Activated CD8-positive, alpha-beta memory T cell treated with anti-CD3 and anti-CD28 coated beads, Interleukin-2, amount 50 U/mL, for 24 hours (primary cell): ENCODE measurements at regions not wholly inside any gene's neighbourhood (a gene's known extent, or its start where the extent isn't known, plus 50 kb on each side); places are given as distances from the start of the nearest gene placed in this dataset.

Experiments used
- DNase-seq: peaks from one replicate; pipeline ENCODE4 v3.0.0-alpha.2; 2020; ENCODE audit errors: extremely low read depth

- DNase-seq, result no peak
Observed at GRCh38 chr14:104439625-104440024, 139.9 kb upstream of the C14orf180 start.

- no peak for DNase-seq
Observed at GRCh38 chr14:104440297-104440956, 139.1 kb upstream of the C14orf180 start.

- no peak for DNase-seq
Observed at GRCh38 chr14:104441275-104442106, 138.1 kb upstream of the C14orf180 start.

GRCh38 chr14:104442107-104442551 lies 137.4 kb upstream of the C14orf180 start:
- DNase-seq, result no peak

- DNase-seq, result no peak
Observed at GRCh38 chr14:104442631-104443390, 136.8 kb upstream of the C14orf180 start.

GRCh38 chr14:104443391-104444158 lies 136.0 kb upstream of the C14orf180 start:
- no peak for DNase-seq

GRCh38 chr14:104444159-104445030 lies 135.2 kb upstream of the C14orf180 start:
- no peak for DNase-seq

- DNase-seq, result no peak
Observed at GRCh38 chr14:104445086-104445485, 134.5 kb upstream of the C14orf180 start.

- no peak for DNase-seq
Observed at GRCh38 chr14:104445832-104446381, 133.7 kb upstream of the C14orf180 start.

- no peak for DNase-seq
Observed at GRCh38 chr14:104446611-104447010, 133.0 kb upstream of the C14orf180 start.

GRCh38 chr14:104447750-104448149 lies 131.8 kb upstream of the C14orf180 start:
- no peak for DNase-seq

GRCh38 chr14:104448321-104448720 lies 131.2 kb upstream of the C14orf180 start:
- no peak for DNase-seq

- no peak for DNase-seq
Observed at GRCh38 chr14:104448721-104449120, 130.8 kb upstream of the C14orf180 start.

- DNase-seq, result no peak
Observed at GRCh38 chr14:104450811-104451401, 128.7 kb upstream of the C14orf180 start.

GRCh38 chr14:104451474-104451873 lies 128.1 kb upstream of the C14orf180 start:
- no peak for DNase-seq

- no peak for DNase-seq
Observed at GRCh38 chr14:104458845-104459244, 120.7 kb upstream of the C14orf180 start.

- DNase-seq, result no peak
Observed at GRCh38 chr14:104460791-104461651, 118.5 kb upstream of the C14orf180 start.

- no peak for DNase-seq
Observed at GRCh38 chr14:104461676-104462449, 117.7 kb upstream of the C14orf180 start.
